H1 (cell line): ENCODE measurements at regions not wholly inside any gene's neighbourhood (a gene's known extent, or its start where the extent isn't known, plus 50 kb on each side); places are given as distances from the start of the nearest gene placed in this dataset.
"Not testable (repeated sequence)": the region's sequence is repeated elsewhere in the genome, so short reads cannot be mapped to it uniquely, and the experiment has no call there.

Experiments
- CTCF ChIA-PET: fragments of 300-600 bp; sonication (Branson Sonifier 250); formaldehyde crosslinking; loops from one replicate; lab custom pipeline; 2021; ENCODE audit not compliant: partially characterized antibody; lab: Charles Lee
- POLR2A ChIA-PET: fragments of 300-600 bp; sonication (Branson Sonifier 250); formaldehyde crosslinking; loops from one replicate; lab custom pipeline; 2021; ENCODE audit warnings: inconsistent platforms; ENCODE audit not compliant: partially characterized antibody; lab: Charles Lee
- DNase-seq, 2 experiments: peaks; one replicate each; pipeline versions ENCODE4 v3.0.0 to v3.0.0-alpha.2; 2010 to 2022; ENCODE audit warnings: low spot score in 2 of 2, low read depth in 1 of 2, mixed read lengths in 1 of 2
- FAIRE-seq: peaks from 2 replicates; lab custom pipeline; 2011; peaks lifted over from hg19 to GRCh38; lab: Jason Lieb, UNC
- H2AFZ ChIP-seq: 2 replicates; pipeline ENCODE4 v1.8.1; 2012; ENCODE audit warnings: low read length, inconsistent platforms
- H2AK5ac ChIP-seq: 2 replicates; pipeline ENCODE4 v1.6.1; 2013; ENCODE audit warnings: low read depth, low read length
- H2BK120ac ChIP-seq: replicated peaks from 2 replicates; pipeline ENCODE3; 2013; ENCODE audit warnings: low read depth, low read length, inconsistent platforms
- H2BK12ac ChIP-seq: 2 replicates; pipeline ENCODE4 v1.6.1; 2013; ENCODE audit warnings: low read depth, low read length
- H2BK15ac ChIP-seq: 2 replicates; pipeline ENCODE4 v1.6.1; 2013; ENCODE audit warnings: low read length
- H2BK20ac ChIP-seq: 2 replicates; pipeline ENCODE4 v1.6.1; 2013; ENCODE audit warnings: low read length
- H2BK5ac ChIP-seq: 2 replicates; pipeline ENCODE4 v1.6.1; 2013; ENCODE audit warnings: low read depth, low read length
- H3K14ac ChIP-seq: 2 replicates; pipeline ENCODE4 v1.6.1; 2013; ENCODE audit warnings: inconsistent platforms; ENCODE audit not compliant: insufficient read length
- H3K18ac ChIP-seq: 2 replicates; pipeline ENCODE4 v1.6.1; 2013; ENCODE audit warnings: low read length; ENCODE audit errors: extremely low read depth
- H3K23ac ChIP-seq: 2 replicates; pipeline ENCODE4 v1.6.1; 2013; ENCODE audit warnings: inconsistent platforms; ENCODE audit not compliant: insufficient read length
- H3K23me2 ChIP-seq: 2 replicates; pipeline ENCODE4 v1.6.1; 2013; ENCODE audit warnings: low read depth, low read length
- H3K27ac ChIP-seq: 2 replicates; pipeline ENCODE4 v1.6.1; 2011; ENCODE audit warnings: low read depth, low read length, inconsistent platforms
- H3K27me3 ChIP-seq, 4 experiments: replicated peaks in 1 of 4; 1 replicate in 1 of 4; 2 replicates in 3 of 4; pipeline versions ENCODE4 v1.6.1 to v1.8.1; 2011 to 2013; ENCODE audit warnings: low read length in 3 of 4, mild to moderate bottlenecking in 3 of 4, inconsistent platforms in 2 of 4, mixed read lengths in 2 of 4, moderate library complexity in 1 of 4; ENCODE audit not compliant: control insufficient read depth in 3 of 4, insufficient read depth in 3 of 4; ENCODE audit errors: extremely low read depth in 1 of 4
- H3K36me3 ChIP-seq, 4 experiments: 2 replicates each; pipeline versions ENCODE4 v1.6.1 to v1.8.1; 2011 to 2013; ENCODE audit warnings: mild to moderate bottlenecking in 4 of 4, low read length in 3 of 4, moderate library complexity in 2 of 4, control low read depth in 1 of 4, inconsistent platforms in 1 of 4; ENCODE audit not compliant: insufficient read depth in 4 of 4, control insufficient read depth in 2 of 4
- H3K4ac ChIP-seq: replicated peaks from 2 replicates; pipeline ENCODE3; 2013; ENCODE audit warnings: low read length, low read depth, mixed read lengths, inconsistent platforms; ENCODE audit not compliant: insufficient read length
- H3K4me1 ChIP-seq, 4 experiments: replicated peaks in 1 of 4; 1 replicate in 1 of 4; 2 replicates in 3 of 4; pipeline versions ENCODE4 v1.6.1 to v1.8.1; 2011 to 2013; ENCODE audit warnings: low read length in 3 of 4, inconsistent platforms in 2 of 4, mixed read lengths in 1 of 4; ENCODE audit not compliant: insufficient read depth in 4 of 4, control insufficient read depth in 3 of 4
- H3K4me2 ChIP-seq, 2 experiments: 2 replicates each; pipeline versions ENCODE4 v1.6.1 to v1.8.1; 2011 to 2013; ENCODE audit warnings: low read depth in 2 of 2, low read length in 2 of 2, control low read depth in 1 of 2, inconsistent platforms in 1 of 2, mild to moderate bottlenecking in 1 of 2; ENCODE audit not compliant: insufficient read depth in 1 of 2
- H3K4me3 ChIP-seq, 4 experiments: fragments of 200-600, 300-600 bp in 1 of 4; sonication (generic), shearing (Covaris generic), sonication (Bioruptor Twin) in 1 of 4; 2 replicates each; pipeline versions ENCODE4 v1.5.1 to v1.8.1; 2011 to 2016; ENCODE audit warnings: low read length in 4 of 4, low read depth in 3 of 4, control low read depth in 2 of 4, inconsistent platforms in 2 of 4, mild to moderate bottlenecking in 2 of 4, mixed read lengths in 1 of 4, moderate library complexity in 1 of 4; ENCODE audit not compliant: insufficient read depth in 2 of 4; ENCODE audit errors: extremely low read depth in 1 of 4
- H3K56ac ChIP-seq: replicated peaks from 2 replicates; pipeline ENCODE3; 2013; ENCODE audit warnings: low read depth, mild to moderate bottlenecking, mixed read lengths, low read length, inconsistent platforms; ENCODE audit not compliant: insufficient read length
- H3K79me1 ChIP-seq: 2 replicates; pipeline ENCODE4 v1.6.1; 2013; ENCODE audit warnings: low read depth, low read length, control low read depth
- H3K79me2 ChIP-seq, 2 experiments: 2 replicates each; pipeline versions ENCODE4 v1.6.1 to v1.8.1; 2012 to 2013; ENCODE audit warnings: low read length in 2 of 2, mild to moderate bottlenecking in 2 of 2, inconsistent platforms in 1 of 2; ENCODE audit not compliant: insufficient read depth in 2 of 2, control insufficient read depth in 1 of 2
- H3K9ac ChIP-seq, 4 experiments: replicated peaks in 1 of 4; 1 replicate in 1 of 4; 2 replicates in 3 of 4; pipeline versions ENCODE4 v1.6.1 to v1.8.1; 2011 to 2013; ENCODE audit warnings: low read depth in 3 of 4, low read length in 3 of 4, control low read depth in 2 of 4, mild to moderate bottlenecking in 2 of 4, moderate library complexity in 2 of 4, inconsistent platforms in 1 of 4; ENCODE audit errors: extremely low read depth in 1 of 4
- H3K9me3 ChIP-seq, 2 experiments: 2 replicates each; pipeline versions ENCODE4 v1.6.1 to v1.8.1; 2012 to 2013; ENCODE audit warnings: mild to moderate bottlenecking in 2 of 2, moderate library complexity in 2 of 2, control low read depth in 1 of 2, inconsistent platforms in 1 of 2, low read depth in 1 of 2, low read length in 1 of 2, mixed read lengths in 1 of 2; ENCODE audit not compliant: insufficient read depth in 2 of 2
- H4K20me1 ChIP-seq, 2 experiments: replicated peaks in 1 of 2; 2 replicates each; pipeline versions ENCODE3 to v1.8.1; 2011 to 2013; ENCODE audit warnings: inconsistent platforms in 2 of 2, low read length in 2 of 2, mild to moderate bottlenecking in 1 of 2; ENCODE audit not compliant: insufficient read depth in 2 of 2, control insufficient read depth in 1 of 2
- H4K5ac ChIP-seq: 2 replicates; pipeline ENCODE4 v1.6.1; 2013; ENCODE audit warnings: low read length, low read depth, mixed read lengths, inconsistent platforms; ENCODE audit not compliant: insufficient read length
- H4K8ac ChIP-seq: 2 replicates; pipeline ENCODE4 v1.8.0; 2013; ENCODE audit warnings: mild to moderate bottlenecking, moderate library complexity, low read length, inconsistent platforms; ENCODE audit not compliant: insufficient read depth; ENCODE audit errors: extremely low read depth
- H4K91ac ChIP-seq: replicated peaks from 2 replicates; pipeline ENCODE3; 2013; ENCODE audit warnings: low read length, mixed read lengths, inconsistent platforms; ENCODE audit not compliant: insufficient read length
- WGBS, 2 experiments: shearing (Covaris generic) in 1 of 2; methylation state at CpG; one replicate each; pipeline versions ENCODE4 v1.1.6 to v1.1.7; 2013 to 2015; ENCODE audit warnings: low lambda C conversion rate in 2 of 2, mixed read lengths in 2 of 2, inconsistent platforms in 1 of 2, low coverage in 1 of 2, missing lambda C conversion rate in 1 of 2; ENCODE audit not compliant: insufficient replicate concordance in 2 of 2, insufficient coverage in 1 of 2, insufficient read length in 1 of 2; ENCODE audit errors: extremely low coverage in 1 of 2, missing lambda C conversion rate in 1 of 2; 5-methylcytosine and 5-hydroxymethylcytosine counted together

GRCh38 chr9:100656851-100657250, 79.0 kb downstream of the CAVIN4 start:
- H3K23ac ChIP-seq, H3K4me2 ChIP-seq, H4K91ac ChIP-seq, H4K20me1 ChIP-seq, H3K18ac ChIP-seq, H3K27me3 ChIP-seq, H3K4ac ChIP-seq, H3K79me1 ChIP-seq, H3K9ac ChIP-seq, H2BK12ac ChIP-seq, H3K4me3 ChIP-seq, H2BK15ac ChIP-seq, H2BK120ac ChIP-seq, H2AK5ac ChIP-seq, H2BK5ac ChIP-seq, H2BK20ac ChIP-seq, H3K23me2 ChIP-seq, H2AFZ ChIP-seq, H3K56ac ChIP-seq, H3K79me2 ChIP-seq, H4K5ac ChIP-seq, DNase-seq, H4K8ac ChIP-seq, H3K14ac ChIP-seq, H3K4me1 ChIP-seq, H3K27ac ChIP-seq, CTCF ChIA-PET, FAIRE-seq, H3K36me3 ChIP-seq: not testable (repeated sequence)
- POLR2A ChIA-PET, result interaction anchor here (1.3 kb wide), 1 partner anchor 18 kb away, joined by 3 read pairs; no protein-coding TSS in a partner anchor
- H3K9me3 ChIP-seq, result peaks cover 17 to 22% of the 10 kb centered on the region in 2 experiments
- 97% methylated on average over 2 of the region's 2 CpGs; no CpG with 5 or more reads in 1 of the 2 experiments for WGBS, 2 experiments
